Neural cell (in vitro differentiated cells): ENCODE measurements at regions not wholly inside any gene's neighbourhood (a gene's known extent, or its start where the extent isn't known, plus 50 kb on each side); places are given as distances from the start of the nearest gene placed in this dataset.

Experiments
- H2AFZ ChIP-seq: fragments of 200-600, 300-800 bp; sonication (generic), shearing (Covaris generic); 2 replicates; pipeline ENCODE4 v1.6.0; 2014; ENCODE audit warnings: low read depth, mild to moderate bottlenecking, antibody characterized with exemption, low read length, moderate library complexity
- H3F3A ChIP-seq: fragments of 200-600 bp; shearing (Covaris generic); 2 replicates; pipeline ENCODE4 v1.6.1; 2016; ENCODE audit warnings: mild to moderate bottlenecking, moderate library complexity, mixed read lengths, antibody characterized with exemption, low read length; ENCODE audit not compliant: insufficient read depth, poor library complexity, severe bottlenecking
- H3K27ac ChIP-seq: fragments of 200-600, 300-800 bp; sonication (generic), shearing (Covaris generic); 2 replicates; pipeline ENCODE4 v1.5.1; 2014; ENCODE audit warnings: mild to moderate bottlenecking, low read length, moderate library complexity
- H3K27me3 ChIP-seq: fragments of 300-800, 200-600 bp; sonication (generic), shearing (Covaris generic); 2 replicates; pipeline ENCODE4 v1.6.0; 2014; ENCODE audit warnings: mild to moderate bottlenecking, low read depth, low read length, moderate library complexity; ENCODE audit not compliant: insufficient read depth
- H3K36me3 ChIP-seq: fragments of 300-800, 200-600 bp; sonication (generic), shearing (Covaris generic); 2 replicates; pipeline ENCODE4 v1.5.1; 2014; ENCODE audit warnings: mild to moderate bottlenecking, antibody characterized with exemption, low read length, moderate library complexity; ENCODE audit not compliant: insufficient read depth
- H3K4me2 ChIP-seq: fragments of 300-800, 200-600 bp; sonication (generic), shearing (Covaris generic); 2 replicates; pipeline ENCODE4 v1.6.0; 2014; ENCODE audit warnings: mild to moderate bottlenecking, low read length
- H3K4me3 ChIP-seq: fragments of 300-800, 200-600 bp; sonication (generic), shearing (Covaris generic); 2 replicates; pipeline ENCODE4 v1.5.1; 2014; ENCODE audit warnings: mild to moderate bottlenecking, low read length, moderate library complexity
- H3K79me2 ChIP-seq: fragments of 200-600 bp; shearing (Covaris generic); replicated peaks from 2 replicates; pipeline ENCODE4 v1.6.0; 2014; ENCODE audit warnings: mild to moderate bottlenecking, low read length, moderate library complexity; ENCODE audit not compliant: insufficient read depth
- H3K9ac ChIP-seq: fragments of 300-800, 200-600 bp; sonication (generic), shearing (Covaris generic); 2 replicates; pipeline ENCODE4 v1.6.1; 2016; ENCODE audit warnings: mild to moderate bottlenecking, low read length, mixed read lengths
- H3K9me2 ChIP-seq: fragments of 200-600 bp; shearing (Covaris generic); 2 replicates; pipeline ENCODE4 v1.6.1; 2016; ENCODE audit warnings: mild to moderate bottlenecking, low read length, mixed read lengths; ENCODE audit not compliant: insufficient read depth
- H3K9me3 ChIP-seq: fragments of 200-600, 300-800 bp; sonication (generic), shearing (Covaris generic); 2 replicates; pipeline ENCODE4 v1.6.1; 2016; ENCODE audit warnings: mild to moderate bottlenecking, mixed run types, low read length, moderate library complexity, mixed read lengths
- H4K20me1 ChIP-seq: fragments of 200-600 bp; shearing (Covaris generic); 2 replicates; pipeline ENCODE4 v1.6.1; 2016; ENCODE audit warnings: mild to moderate bottlenecking, mixed run types; ENCODE audit not compliant: insufficient read depth
- EP300 ChIP-seq: fragments of 450-650 bp; conservative IDR thresholded peaks from 2 replicates; pipeline ENCODE4 v1.6.1; 2014; ENCODE audit warnings: antibody characterized with exemption, mild to moderate bottlenecking, moderate library complexity; ENCODE audit not compliant: poor library complexity, severe bottlenecking
- EZH2 ChIP-seq: fragments of 200-600, 300-800 bp; shearing (Covaris generic), sonication (generic); IDR thresholded peaks from 2 replicates; pipeline ENCODE4 v1.6.1; 2014; ENCODE audit warnings: antibody characterized with exemption, low read length, borderline replicate concordance, mild to moderate bottlenecking; ENCODE audit not compliant: insufficient read depth, poor library complexity, severe bottlenecking
- MXI1 ChIP-seq: fragments of 450-650 bp; conservative IDR thresholded peaks from 2 replicates; pipeline ENCODE4 v1.6.1; 2014; ENCODE audit warnings: antibody characterized with exemption, mild to moderate bottlenecking; ENCODE audit not compliant: poor library complexity, severe bottlenecking
- POLR2AphosphoS5 ChIP-seq: IDR thresholded peaks from 2 replicates; pipeline ENCODE4 v1.6.1; 2012
- RAD21 ChIP-seq: fragments of 450-650 bp; conservative IDR thresholded peaks from 2 replicates; pipeline ENCODE4 v1.6.1; 2014; ENCODE audit warnings: antibody characterized with exemption, mild to moderate bottlenecking, moderate library complexity
- SMC3 ChIP-seq: fragments of 450-650 bp; conservative IDR thresholded peaks from 2 replicates; pipeline ENCODE4 v1.6.1; 2014; ENCODE audit warnings: antibody characterized with exemption, mild to moderate bottlenecking, moderate library complexity; ENCODE audit not compliant: poor library complexity
- TAF1 ChIP-seq: IDR thresholded peaks from 2 replicates; pipeline ENCODE4 v1.6.1; 2012; ENCODE audit warnings: low read depth
- TF ChIP-seq, protein P1 (sequence below): fragments of 450-650 bp; IDR thresholded peaks from 2 replicates; pipeline ENCODE4 v1.5.1; 2014; ENCODE audit warnings: antibody characterized with exemption, mild to moderate bottlenecking, moderate library complexity; ENCODE audit not compliant: poor library complexity, severe bottlenecking
- TF ChIP-seq, protein P2 (sequence below): IDR thresholded peaks from 2 replicates; pipeline ENCODE4 v1.6.1; 2012; ENCODE audit warnings: borderline replicate concordance

DNA sequence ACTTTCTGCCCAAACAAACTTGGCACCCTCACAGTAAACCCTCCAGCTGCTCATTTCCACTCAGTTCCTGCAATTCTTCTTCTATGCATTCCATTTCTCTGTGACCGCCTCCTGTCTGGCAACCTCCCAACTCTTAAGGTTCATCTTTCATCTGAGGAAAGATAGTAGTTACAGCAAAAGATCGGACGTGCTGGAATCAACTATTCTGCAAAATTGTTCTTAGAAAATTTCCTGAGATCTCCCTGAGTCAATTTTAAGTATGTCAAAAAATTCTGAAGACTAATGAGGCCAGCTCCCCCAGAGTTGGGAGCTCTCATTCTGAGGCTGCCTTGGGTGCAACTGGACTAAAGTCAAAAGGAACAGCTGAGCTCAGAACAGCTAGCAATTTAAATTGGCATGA lies 1026.0 kb downstream of the ADGRL3 start:
- Histone ChIP-seq H3K9ac (no peak overlapping the region), H3K9me3 (peaks cover under 1% of the 10 kb centered on the region), H3F3A (no peaks in the 10 kb centered on the region), H3K27me3 (no peaks in the 10 kb centered on the region), H2AFZ (no peak overlapping the region), H3K36me3 (no peaks in the 10 kb centered on the region), H3K79me2 (no peaks in the 10 kb centered on the region), H3K9me2 (no peaks in the 10 kb centered on the region), H3K4me3 (no peak overlapping the region), H4K20me1 (no peaks in the 10 kb centered on the region), H3K4me2 (no peak overlapping the region), H3K27ac (no peak overlapping the region)
- TF ChIP-seq EZH2 = no peak
- TF ChIP-seq RAD21 = no peak
- no peak for TF ChIP-seq EP300
- TF ChIP-seq, protein P1, sequence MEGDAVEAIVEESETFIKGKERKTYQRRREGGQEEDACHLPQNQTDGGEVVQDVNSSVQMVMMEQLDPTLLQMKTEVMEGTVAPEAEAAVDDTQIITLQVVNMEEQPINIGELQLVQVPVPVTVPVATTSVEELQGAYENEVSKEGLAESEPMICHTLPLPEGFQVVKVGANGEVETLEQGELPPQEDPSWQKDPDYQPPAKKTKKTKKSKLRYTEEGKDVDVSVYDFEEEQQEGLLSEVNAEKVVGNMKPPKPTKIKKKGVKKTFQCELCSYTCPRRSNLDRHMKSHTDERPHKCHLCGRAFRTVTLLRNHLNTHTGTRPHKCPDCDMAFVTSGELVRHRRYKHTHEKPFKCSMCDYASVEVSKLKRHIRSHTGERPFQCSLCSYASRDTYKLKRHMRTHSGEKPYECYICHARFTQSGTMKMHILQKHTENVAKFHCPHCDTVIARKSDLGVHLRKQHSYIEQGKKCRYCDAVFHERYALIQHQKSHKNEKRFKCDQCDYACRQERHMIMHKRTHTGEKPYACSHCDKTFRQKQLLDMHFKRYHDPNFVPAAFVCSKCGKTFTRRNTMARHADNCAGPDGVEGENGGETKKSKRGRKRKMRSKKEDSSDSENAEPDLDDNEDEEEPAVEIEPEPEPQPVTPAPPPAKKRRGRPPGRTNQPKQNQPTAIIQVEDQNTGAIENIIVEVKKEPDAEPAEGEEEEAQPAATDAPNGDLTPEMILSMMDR = no peak
- TF ChIP-seq MXI1 = no peak
- no peak for TF ChIP-seq TAF1
- TF ChIP-seq SMC3 = no peak
- TF ChIP-seq, protein P2, sequence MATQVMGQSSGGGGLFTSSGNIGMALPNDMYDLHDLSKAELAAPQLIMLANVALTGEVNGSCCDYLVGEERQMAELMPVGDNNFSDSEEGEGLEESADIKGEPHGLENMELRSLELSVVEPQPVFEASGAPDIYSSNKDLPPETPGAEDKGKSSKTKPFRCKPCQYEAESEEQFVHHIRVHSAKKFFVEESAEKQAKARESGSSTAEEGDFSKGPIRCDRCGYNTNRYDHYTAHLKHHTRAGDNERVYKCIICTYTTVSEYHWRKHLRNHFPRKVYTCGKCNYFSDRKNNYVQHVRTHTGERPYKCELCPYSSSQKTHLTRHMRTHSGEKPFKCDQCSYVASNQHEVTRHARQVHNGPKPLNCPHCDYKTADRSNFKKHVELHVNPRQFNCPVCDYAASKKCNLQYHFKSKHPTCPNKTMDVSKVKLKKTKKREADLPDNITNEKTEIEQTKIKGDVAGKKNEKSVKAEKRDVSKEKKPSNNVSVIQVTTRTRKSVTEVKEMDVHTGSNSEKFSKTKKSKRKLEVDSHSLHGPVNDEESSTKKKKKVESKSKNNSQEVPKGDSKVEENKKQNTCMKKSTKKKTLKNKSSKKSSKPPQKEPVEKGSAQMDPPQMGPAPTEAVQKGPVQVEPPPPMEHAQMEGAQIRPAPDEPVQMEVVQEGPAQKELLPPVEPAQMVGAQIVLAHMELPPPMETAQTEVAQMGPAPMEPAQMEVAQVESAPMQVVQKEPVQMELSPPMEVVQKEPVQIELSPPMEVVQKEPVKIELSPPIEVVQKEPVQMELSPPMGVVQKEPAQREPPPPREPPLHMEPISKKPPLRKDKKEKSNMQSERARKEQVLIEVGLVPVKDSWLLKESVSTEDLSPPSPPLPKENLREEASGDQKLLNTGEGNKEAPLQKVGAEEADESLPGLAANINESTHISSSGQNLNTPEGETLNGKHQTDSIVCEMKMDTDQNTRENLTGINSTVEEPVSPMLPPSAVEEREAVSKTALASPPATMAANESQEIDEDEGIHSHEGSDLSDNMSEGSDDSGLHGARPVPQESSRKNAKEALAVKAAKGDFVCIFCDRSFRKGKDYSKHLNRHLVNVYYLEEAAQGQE = no peak
- no peak for TF ChIP-seq POLR2AphosphoS5

DNA sequence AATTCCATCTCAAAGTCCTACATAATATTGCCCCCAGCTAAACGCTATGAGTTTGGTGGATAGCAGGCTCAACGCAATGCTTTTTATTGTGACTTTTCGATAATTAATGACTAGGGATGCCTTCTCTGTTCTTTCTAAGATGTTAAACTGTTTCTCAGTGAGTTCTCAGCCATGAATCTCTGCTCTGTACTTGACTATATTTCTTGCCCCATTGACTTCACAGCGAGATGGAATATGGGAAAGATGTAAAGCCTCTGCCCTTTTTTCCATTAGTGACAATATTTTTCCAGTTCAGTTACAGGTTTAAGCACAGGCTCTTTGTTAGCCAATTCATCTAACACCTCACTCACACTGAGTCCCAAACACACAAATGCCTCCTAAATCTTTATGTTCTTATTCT lies 1022.0 kb downstream of the ADGRL3 start:
- Histone ChIP-seq H3K27me3 (no peaks in the 10 kb centered on the region), H4K20me1 (no peaks in the 10 kb centered on the region), H3K79me2 (no peaks in the 10 kb centered on the region), H3K9me2 (no peaks in the 10 kb centered on the region), H3K9ac (no peak overlapping the region), H3K27ac (no peak overlapping the region), H2AFZ (no peak overlapping the region), H3K36me3 (no peaks in the 10 kb centered on the region), H3F3A (no peaks in the 10 kb centered on the region), H3K4me3 (no peak overlapping the region), H3K9me3 (no peaks in the 10 kb centered on the region), H3K4me2 (no peak overlapping the region)
- TF ChIP-seq, protein P2 = no peak
- no peak for TF ChIP-seq EP300
- TF ChIP-seq EZH2 = no peak
- TF ChIP-seq TAF1 = no peak
- no peak for TF ChIP-seq POLR2AphosphoS5
- TF ChIP-seq, protein P1 = no peak
- TF ChIP-seq SMC3 = no peak
- TF ChIP-seq MXI1 = no peak
- TF ChIP-seq RAD21 = no peak
